ENCODE measurements at regions not wholly inside any gene's neighbourhood (a gene's known extent, or its start where the extent isn't known, plus 50 kb on each side); places are given as distances from the start of the nearest gene placed in this dataset.

DNA sequence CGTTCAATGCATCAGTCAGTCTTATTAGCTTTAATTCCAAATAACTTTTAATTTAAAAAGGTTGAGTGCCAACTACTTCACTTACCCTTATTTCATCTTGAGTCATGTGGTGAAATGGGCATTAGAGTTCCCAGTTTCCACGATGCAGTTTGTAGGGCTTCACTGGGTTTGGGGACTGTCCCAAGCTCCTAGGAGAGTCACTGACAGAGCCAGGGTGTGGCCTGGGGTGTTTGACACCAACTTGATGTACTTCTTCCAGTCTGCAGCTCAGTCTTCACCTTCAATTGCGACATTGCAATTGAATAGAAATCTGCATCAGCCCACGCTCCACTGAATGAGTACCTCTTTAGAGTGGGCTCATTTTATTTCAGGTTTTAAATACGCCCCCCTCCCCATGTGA is 165.3 kb downstream of the ARL4C start:
- Histone ChIP-seq H3K36me3 (ENCODE audit: insufficient read depth, low read length) (no peaks in the 10 kb centered on the region), H4K20me1 (ENCODE audit: insufficient read depth) (no peaks in the 10 kb centered on the region), H3K9me2 (ENCODE audit: insufficient read depth, low read length) (no peaks in the 10 kb centered on the region), H3K4me3 (ENCODE audit: low read length) (no peak overlapping the region), H3K9me3 (ENCODE audit: low read length) (no peaks in the 10 kb centered on the region), H3K4me2 (ENCODE audit: low read length) (no peak overlapping the region), H3K79me2 (replicated peaks; ENCODE audit: insufficient read depth, low read length) (no peaks in the 10 kb centered on the region), H3K27ac (ENCODE audit: low read length) (no peak overlapping the region), H3K9ac (ENCODE audit: low read length) (no peak overlapping the region), H3F3A (ENCODE audit: insufficient read depth, low read length, poor library complexity, severe bottlenecking) (no peaks in the 10 kb centered on the region), H3K27me3 (ENCODE audit: insufficient read depth, low read depth, low read length) (no peaks in the 10 kb centered on the region), H2AFZ (ENCODE audit: low read depth, low read length) (no peak overlapping the region)
- TF ChIP-seq, protein P1, sequence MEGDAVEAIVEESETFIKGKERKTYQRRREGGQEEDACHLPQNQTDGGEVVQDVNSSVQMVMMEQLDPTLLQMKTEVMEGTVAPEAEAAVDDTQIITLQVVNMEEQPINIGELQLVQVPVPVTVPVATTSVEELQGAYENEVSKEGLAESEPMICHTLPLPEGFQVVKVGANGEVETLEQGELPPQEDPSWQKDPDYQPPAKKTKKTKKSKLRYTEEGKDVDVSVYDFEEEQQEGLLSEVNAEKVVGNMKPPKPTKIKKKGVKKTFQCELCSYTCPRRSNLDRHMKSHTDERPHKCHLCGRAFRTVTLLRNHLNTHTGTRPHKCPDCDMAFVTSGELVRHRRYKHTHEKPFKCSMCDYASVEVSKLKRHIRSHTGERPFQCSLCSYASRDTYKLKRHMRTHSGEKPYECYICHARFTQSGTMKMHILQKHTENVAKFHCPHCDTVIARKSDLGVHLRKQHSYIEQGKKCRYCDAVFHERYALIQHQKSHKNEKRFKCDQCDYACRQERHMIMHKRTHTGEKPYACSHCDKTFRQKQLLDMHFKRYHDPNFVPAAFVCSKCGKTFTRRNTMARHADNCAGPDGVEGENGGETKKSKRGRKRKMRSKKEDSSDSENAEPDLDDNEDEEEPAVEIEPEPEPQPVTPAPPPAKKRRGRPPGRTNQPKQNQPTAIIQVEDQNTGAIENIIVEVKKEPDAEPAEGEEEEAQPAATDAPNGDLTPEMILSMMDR (IDR thresholded peaks at IDR 0.05; ENCODE audit: poor library complexity, severe bottlenecking), result no peak
- no peak for TF ChIP-seq POLR2AphosphoS5 (IDR thresholded peaks at IDR 0.05)
- TF ChIP-seq, protein P2, sequence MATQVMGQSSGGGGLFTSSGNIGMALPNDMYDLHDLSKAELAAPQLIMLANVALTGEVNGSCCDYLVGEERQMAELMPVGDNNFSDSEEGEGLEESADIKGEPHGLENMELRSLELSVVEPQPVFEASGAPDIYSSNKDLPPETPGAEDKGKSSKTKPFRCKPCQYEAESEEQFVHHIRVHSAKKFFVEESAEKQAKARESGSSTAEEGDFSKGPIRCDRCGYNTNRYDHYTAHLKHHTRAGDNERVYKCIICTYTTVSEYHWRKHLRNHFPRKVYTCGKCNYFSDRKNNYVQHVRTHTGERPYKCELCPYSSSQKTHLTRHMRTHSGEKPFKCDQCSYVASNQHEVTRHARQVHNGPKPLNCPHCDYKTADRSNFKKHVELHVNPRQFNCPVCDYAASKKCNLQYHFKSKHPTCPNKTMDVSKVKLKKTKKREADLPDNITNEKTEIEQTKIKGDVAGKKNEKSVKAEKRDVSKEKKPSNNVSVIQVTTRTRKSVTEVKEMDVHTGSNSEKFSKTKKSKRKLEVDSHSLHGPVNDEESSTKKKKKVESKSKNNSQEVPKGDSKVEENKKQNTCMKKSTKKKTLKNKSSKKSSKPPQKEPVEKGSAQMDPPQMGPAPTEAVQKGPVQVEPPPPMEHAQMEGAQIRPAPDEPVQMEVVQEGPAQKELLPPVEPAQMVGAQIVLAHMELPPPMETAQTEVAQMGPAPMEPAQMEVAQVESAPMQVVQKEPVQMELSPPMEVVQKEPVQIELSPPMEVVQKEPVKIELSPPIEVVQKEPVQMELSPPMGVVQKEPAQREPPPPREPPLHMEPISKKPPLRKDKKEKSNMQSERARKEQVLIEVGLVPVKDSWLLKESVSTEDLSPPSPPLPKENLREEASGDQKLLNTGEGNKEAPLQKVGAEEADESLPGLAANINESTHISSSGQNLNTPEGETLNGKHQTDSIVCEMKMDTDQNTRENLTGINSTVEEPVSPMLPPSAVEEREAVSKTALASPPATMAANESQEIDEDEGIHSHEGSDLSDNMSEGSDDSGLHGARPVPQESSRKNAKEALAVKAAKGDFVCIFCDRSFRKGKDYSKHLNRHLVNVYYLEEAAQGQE (IDR thresholded peaks at IDR 0.05; ENCODE audit: borderline replicate concordance), result no peak
- no peak for TF ChIP-seq RAD21 (conservative IDR thresholded peaks at IDR 0.05)

DNA sequence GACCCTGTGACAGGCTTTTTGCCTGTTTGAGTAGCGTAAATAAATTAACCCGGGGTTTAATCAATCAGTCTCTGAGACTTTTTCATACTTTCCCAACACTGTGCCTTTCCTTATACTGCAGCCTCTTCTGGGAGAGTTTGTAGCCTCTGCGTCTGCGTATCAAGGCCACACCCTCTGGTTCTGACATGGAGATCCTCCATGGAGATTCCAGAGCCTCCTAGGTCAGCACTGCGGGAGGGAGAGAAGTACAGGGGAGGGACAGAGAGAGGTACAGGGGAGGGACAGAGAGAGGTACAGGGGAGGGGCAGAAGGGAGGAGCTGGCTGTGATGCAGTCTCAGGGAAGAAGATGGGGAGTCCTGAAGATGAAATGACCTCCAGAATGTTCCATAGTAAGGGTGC is 166.0 kb downstream of the ARL4C start:
- H3K4me3 ChIP-seq (ENCODE audit: low read length), result no peak overlapping the region
- H3K27me3 ChIP-seq (ENCODE audit: insufficient read depth, low read depth, low read length), result no peaks in the 10 kb centered on the region
- no peaks in the 10 kb centered on the region for H4K20me1 ChIP-seq (ENCODE audit: insufficient read depth)
- H2AFZ ChIP-seq (ENCODE audit: low read depth, low read length), result no peak overlapping the region
- H3K79me2 ChIP-seq (replicated peaks; ENCODE audit: insufficient read depth, low read length), result no peaks in the 10 kb centered on the region
- H3F3A ChIP-seq (ENCODE audit: insufficient read depth, low read length, poor library complexity, severe bottlenecking), result no peaks in the 10 kb centered on the region
- H3K27ac ChIP-seq (ENCODE audit: low read length), result no peak overlapping the region
- H3K36me3 ChIP-seq (ENCODE audit: insufficient read depth, low read length), result no peaks in the 10 kb centered on the region
- no peaks in the 10 kb centered on the region for H3K9me3 ChIP-seq (ENCODE audit: low read length)
- no peak for TF ChIP-seq SMC3 (conservative IDR thresholded peaks at IDR 0.05; ENCODE audit: poor library complexity)
- TF ChIP-seq MXI1 (conservative IDR thresholded peaks at IDR 0.05; ENCODE audit: poor library complexity, severe bottlenecking), result no peak
- TF ChIP-seq POLR2AphosphoS5 (IDR thresholded peaks at IDR 0.05), result no peak
- TF ChIP-seq RAD21 (conservative IDR thresholded peaks at IDR 0.05), result no peak
- no peak for TF ChIP-seq EP300 (conservative IDR thresholded peaks at IDR 0.05; ENCODE audit: poor library complexity, severe bottlenecking)
- no peak for TF ChIP-seq EZH2 (IDR thresholded peaks at IDR 0.05; ENCODE audit: borderline replicate concordance, insufficient read depth, low read length, poor library complexity, severe bottlenecking)
- TF ChIP-seq, protein P2 (IDR thresholded peaks at IDR 0.05; ENCODE audit: borderline replicate concordance), result no peak
- no peak for TF ChIP-seq TAF1 (IDR thresholded peaks at IDR 0.05; ENCODE audit: low read depth)
- TF ChIP-seq, protein P1 (IDR thresholded peaks at IDR 0.05; ENCODE audit: poor library complexity, severe bottlenecking), result no peak
- H3K9me2 ChIP-seq (ENCODE audit: insufficient read depth, low read length), result no peaks in the 10 kb centered on the region
- no peak overlapping the region for H3K9ac ChIP-seq (ENCODE audit: low read length)
- no peak overlapping the region for H3K4me2 ChIP-seq (ENCODE audit: low read length)
